Ovary (tissue), 3 donors: ENCODE measurements at regions not wholly inside any gene's neighbourhood (a gene's known extent, or its start where the extent isn't known, plus 50 kb on each side); places are given as distances from the start of the nearest gene placed in this dataset.

Experiments
- CTCF ChIP-seq, 3 donors: fragments of 450-650 bp in 2 of 3; fragments of 200-600 bp in 1 of 3; IDR thresholded peaks; one replicate each; pipeline versions ENCODE4 v1.5.1 to v1.8.0; 2016 to 2022; ENCODE audit warnings: antibody characterized with exemption in 3 of 3, mild to moderate bottlenecking in 1 of 3
- EP300 ChIP-seq: sonication (generic); formaldehyde crosslinking; IDR thresholded peaks from one replicate; pipeline ENCODE4 v1.6.1; 2017; ENCODE audit warnings: antibody characterized with exemption
- POLR2A ChIP-seq: fragments of 450-650 bp; IDR thresholded peaks from one replicate; pipeline ENCODE4 v1.6.1; 2017; ENCODE audit warnings: antibody characterized with exemption, mild to moderate bottlenecking, moderate library complexity
- donor health status: DM: no; HTN: no; CAD: no.

- TF ChIP-seq CTCF (IDR thresholded peaks at IDR 0.05) (no peak), POLR2A (no peak), EP300 (no peak)
Measured at GRCh38 chr4:95987851-95988250, 148.0 kb downstream of the PDHA2 start.
